Trophoblast cell (in vitro differentiated cells and primary cell): ENCODE measurements at regions not wholly inside any gene's neighbourhood (a gene's known extent, or its start where the extent isn't known, plus 50 kb on each side); places are given as distances from the start of the nearest gene placed in this dataset.
A peak's percentile ranks its signal among the peaks of the same experiment; 100 is the strongest.

Source experiments
- DNase-seq, 2 donors: peaks; one replicate each; pipeline ENCODE4 v3.0.0-alpha.2; 2016
- H2AFZ ChIP-seq: 2 replicates; pipeline ENCODE4 v1.6.1; 2013; ENCODE audit warnings: low read length, moderate library complexity, mild to moderate bottlenecking; ENCODE audit not compliant: insufficient read depth, poor library complexity
- H2AK5ac ChIP-seq: 2 replicates; pipeline ENCODE4 v1.6.1; 2013; ENCODE audit warnings: mild to moderate bottlenecking, low read length
- H2BK120ac ChIP-seq: 2 replicates; pipeline ENCODE4 v1.6.1; 2013; ENCODE audit warnings: low read length, mild to moderate bottlenecking, moderate library complexity; ENCODE audit not compliant: insufficient read depth, poor library complexity
- H2BK12ac ChIP-seq: 2 replicates; pipeline ENCODE4 v1.6.1; 2013; ENCODE audit warnings: mild to moderate bottlenecking, low read length, moderate library complexity
- H2BK5ac ChIP-seq: 2 replicates; pipeline ENCODE4 v1.6.1; 2013; ENCODE audit warnings: low read length, low read depth, moderate library complexity, mild to moderate bottlenecking; ENCODE audit not compliant: poor library complexity
- H3K14ac ChIP-seq: 2 replicates; pipeline ENCODE4 v1.6.1; 2013; ENCODE audit warnings: mild to moderate bottlenecking, low read length
- H3K18ac ChIP-seq: 2 replicates; pipeline ENCODE4 v1.6.1; 2013; ENCODE audit warnings: mild to moderate bottlenecking, low read length
- H3K23ac ChIP-seq: 2 replicates; pipeline ENCODE4 v1.6.1; 2013; ENCODE audit warnings: low read length
- H3K27ac ChIP-seq: 2 replicates; pipeline ENCODE4 v1.5.1; 2013; ENCODE audit warnings: low read depth, mild to moderate bottlenecking, inconsistent platforms, low read length, moderate library complexity
- H3K27me3 ChIP-seq: 2 replicates; pipeline ENCODE4 v1.6.1; 2013; ENCODE audit warnings: inconsistent platforms, mild to moderate bottlenecking, low read length, moderate library complexity; ENCODE audit not compliant: insufficient read depth
- H3K36me3 ChIP-seq, 2 experiments: 1 replicate in 1 of 2; 2 replicates in 1 of 2; pipeline ENCODE4 v1.6.1; 2013; ENCODE audit warnings: low read length in 2 of 2, mild to moderate bottlenecking in 2 of 2, moderate library complexity in 1 of 2; ENCODE audit not compliant: insufficient read depth in 2 of 2, control insufficient read depth in 1 of 2
- H3K4ac ChIP-seq: 2 replicates; pipeline ENCODE4 v1.6.1; 2013; ENCODE audit warnings: low read depth, mild to moderate bottlenecking, low read length, moderate library complexity
- H3K4me1 ChIP-seq, 2 experiments: 1 replicate in 1 of 2; 2 replicates in 1 of 2; pipeline ENCODE4 v1.6.1; 2013; ENCODE audit warnings: low read length in 2 of 2, mild to moderate bottlenecking in 2 of 2, moderate library complexity in 1 of 2; ENCODE audit not compliant: insufficient read depth in 2 of 2, control insufficient read depth in 1 of 2
- H3K4me2 ChIP-seq: 2 replicates; pipeline ENCODE4 v1.6.1; 2013; ENCODE audit warnings: inconsistent platforms, mild to moderate bottlenecking, low read length, moderate library complexity
- H3K4me3 ChIP-seq: 2 replicates; pipeline ENCODE4 v1.5.1; 2013; ENCODE audit warnings: mild to moderate bottlenecking, low read depth, low read length, inconsistent platforms
- H3K79me1 ChIP-seq: one replicate; pipeline ENCODE4 v1.6.1; 2013; ENCODE audit warnings: low read length
- H3K79me2 ChIP-seq: 2 replicates; pipeline ENCODE4 v1.6.1; 2013; ENCODE audit warnings: low read length, mild to moderate bottlenecking; ENCODE audit not compliant: control insufficient read depth, insufficient read depth, poor library complexity
- H3K9ac ChIP-seq: 2 replicates; pipeline ENCODE4 v1.6.1; 2013; ENCODE audit warnings: mild to moderate bottlenecking, low read length
- H3K9me3 ChIP-seq: 2 replicates; pipeline ENCODE4 v1.6.1; 2013; ENCODE audit warnings: low read depth, mild to moderate bottlenecking, control low read depth, inconsistent platforms, low read length; ENCODE audit not compliant: insufficient read depth
- H4K12ac ChIP-seq: 2 replicates; pipeline ENCODE4 v1.6.1; 2013; ENCODE audit warnings: low read depth, mild to moderate bottlenecking, low read length, moderate library complexity
- H4K8ac ChIP-seq: 2 replicates; pipeline ENCODE4 v1.6.1; 2013; ENCODE audit warnings: low read depth, mild to moderate bottlenecking, low read length, moderate library complexity
- H4K91ac ChIP-seq: one replicate; pipeline ENCODE4 v1.6.1; 2013; ENCODE audit warnings: low read depth, mild to moderate bottlenecking, low read length, moderate library complexity
- WGBS: extraction: QIAGEN DNeasy Blood & Tissue Kit; methylation state at CpG from one replicate; pipeline ENCODE4 v1.1.7; 2013; ENCODE audit warnings: missing lambda C conversion rate; ENCODE audit not compliant: insufficient read length, insufficient coverage; ENCODE audit errors: extremely low coverage; 5-methylcytosine and 5-hydroxymethylcytosine counted together

DNA sequence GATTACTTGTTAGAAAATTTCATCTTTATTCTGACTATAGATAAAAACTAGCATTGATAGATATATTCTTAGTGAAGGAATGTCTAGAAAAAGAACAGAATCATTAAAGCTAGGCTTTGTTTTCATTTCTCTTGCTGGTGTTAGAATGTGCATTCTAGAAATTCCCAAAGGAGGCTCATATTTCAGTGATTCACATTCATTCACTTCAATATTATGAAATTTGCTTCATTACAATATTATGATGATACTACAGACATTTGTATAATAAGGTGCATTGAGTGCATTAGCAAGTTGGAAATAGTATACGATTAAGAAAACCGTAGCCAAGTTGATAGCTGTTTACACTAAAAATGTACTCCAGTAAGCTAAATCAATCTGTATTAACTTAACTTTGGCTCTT, 70.7 kb upstream of the MYCBP2 start:
- H4K8ac ChIP-seq, result no peak overlapping the region
- H3K18ac ChIP-seq, result no peak overlapping the region
- no peak overlapping the region for H3K23ac ChIP-seq
- no peaks in the 10 kb centered on the region for H3K79me1 ChIP-seq
- no peaks in the 10 kb centered on the region for H3K27me3 ChIP-seq
- no peak overlapping the region for H4K91ac ChIP-seq
- H3K79me2 ChIP-seq, result no peaks in the 10 kb centered on the region
- no peak for DNase-seq
- no peak overlapping the region for H3K27ac ChIP-seq
- no peak overlapping the region for H3K4ac ChIP-seq
- no peak overlapping the region for H2BK12ac ChIP-seq
- H2BK120ac ChIP-seq, result no peak overlapping the region
- no peak overlapping the region for H3K4me2 ChIP-seq
- no peak overlapping the region for H3K4me3 ChIP-seq
- H3K9me3 ChIP-seq, result no peaks in the 10 kb centered on the region
- H3K9ac ChIP-seq, result no peak overlapping the region
- H3K14ac ChIP-seq, result no peak overlapping the region
- no CpG with 5 or more reads among the region's 2 CpGs for WGBS
- H2AFZ ChIP-seq, result no peak overlapping the region
- H2AK5ac ChIP-seq, result no peak overlapping the region
- no peaks in the 10 kb centered on the region for H3K4me1 ChIP-seq
- H4K12ac ChIP-seq, result no peak overlapping the region
- H2BK5ac ChIP-seq, result no peak overlapping the region
- no peaks in the 10 kb centered on the region for H3K36me3 ChIP-seq

DNA sequence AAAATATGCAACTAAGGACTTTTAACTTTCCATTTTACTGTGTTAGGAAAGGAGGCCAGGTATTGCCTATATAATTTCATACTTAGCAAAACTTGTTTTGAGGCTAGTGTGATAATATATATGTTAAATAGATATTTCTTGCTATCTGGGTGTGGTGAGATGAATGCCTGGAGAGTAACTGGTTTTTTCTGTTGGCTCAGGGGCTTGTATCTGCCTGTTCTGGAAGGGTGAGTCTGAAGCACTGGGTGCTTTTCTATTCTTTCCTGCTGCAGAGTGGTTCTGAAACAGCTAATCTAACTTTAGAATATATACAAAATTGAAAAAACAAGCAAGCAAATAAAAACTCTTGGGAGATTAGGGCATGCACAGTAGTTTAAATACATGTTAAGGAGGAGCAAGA, 64.6 kb upstream of the MYCBP2 start:
- Histone ChIP-seq H2AFZ (no peak overlapping the region), H2BK12ac (no peak overlapping the region), H4K91ac (no peak overlapping the region), H4K12ac (no peak overlapping the region), H3K4me2 (no peak overlapping the region), H3K27me3 (no peaks in the 10 kb centered on the region), H3K9me3 (no peaks in the 10 kb centered on the region), H3K18ac (no peak overlapping the region), H3K14ac (no peak overlapping the region), H2BK120ac (no peak overlapping the region), H4K8ac (no peak overlapping the region), H3K4ac (no peak overlapping the region), H3K27ac (no peak overlapping the region), H3K4me3 (no peak overlapping the region), H3K79me1 (no peaks in the 10 kb centered on the region), H3K79me2 (no peaks in the 10 kb centered on the region), H3K36me3 (no peaks in the 10 kb centered on the region), H3K9ac (no peak overlapping the region), H2AK5ac (no peak overlapping the region), H3K23ac (no peak overlapping the region), H2BK5ac (no peak overlapping the region), H3K4me1 (no peaks in the 10 kb centered on the region)
- DNase-seq, result no peak

DNA sequence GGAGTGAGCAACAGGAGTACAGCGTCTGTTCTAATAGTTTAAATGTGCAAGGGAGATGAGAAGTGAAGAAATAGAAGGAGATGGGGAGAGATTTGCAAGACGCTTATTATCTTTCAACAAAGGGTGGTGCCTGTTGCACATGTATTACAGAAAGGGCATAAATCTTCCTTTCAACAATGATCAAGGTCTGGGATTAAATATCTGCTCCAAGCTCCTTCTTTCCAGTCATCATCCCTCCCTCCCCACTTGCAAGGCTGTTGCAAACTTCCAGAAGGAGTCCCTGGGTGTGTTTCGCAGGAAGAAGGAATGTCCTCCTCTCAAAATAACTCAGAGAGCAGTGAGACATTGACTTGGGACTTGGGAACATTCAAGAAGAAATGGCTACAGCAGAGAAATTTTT, 63.5 kb upstream of the MYCBP2 start:
- Histone ChIP-seq H3K27ac (no peak overlapping the region), H2AK5ac (no peak overlapping the region), H3K4me2 (no peak overlapping the region), H2BK12ac (no peak overlapping the region), H3K36me3 (no peaks in the 10 kb centered on the region), H4K12ac (no peak overlapping the region), H3K4me1 (no peaks in the 10 kb centered on the region), H3K18ac (no peak overlapping the region), H3K4me3 (no peak overlapping the region), H3K9ac (no peak overlapping the region), H3K23ac (no peak overlapping the region), H3K9me3 (no peaks in the 10 kb centered on the region), H4K8ac (no peak overlapping the region), H3K4ac (no peak overlapping the region), H2AFZ (no peak overlapping the region), H2BK120ac (no peak overlapping the region), H4K91ac (no peak overlapping the region), H3K79me2 (no peaks in the 10 kb centered on the region), H2BK5ac (no peak overlapping the region), H3K79me1 (no peaks in the 10 kb centered on the region), H3K27me3 (no peaks in the 10 kb centered on the region), H3K14ac (no peak overlapping the region)
- DNase-seq, result no peak
- WGBS, result no CpG with 5 or more reads among the region's 3 CpGs

DNA sequence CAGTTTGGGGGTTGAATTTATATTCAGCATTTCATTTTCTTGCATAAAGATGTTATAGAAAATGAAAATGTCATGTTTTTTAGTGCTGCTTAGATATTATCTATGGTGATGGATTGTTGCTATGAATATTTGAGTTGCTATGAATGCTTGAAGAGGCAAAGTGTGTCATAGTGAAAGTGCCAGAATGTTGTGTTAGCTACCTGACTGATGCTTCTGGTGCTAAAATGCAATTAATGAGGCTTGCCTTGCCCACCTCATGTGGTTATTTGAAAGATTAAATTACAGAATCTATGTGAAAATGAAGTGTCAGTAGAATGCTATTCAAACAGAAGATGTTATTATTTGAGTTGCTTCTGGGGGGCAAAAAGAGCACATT, 62.7 kb upstream of the MYCBP2 start:
- no peak overlapping the region for H3K4me3 ChIP-seq
- H3K27ac ChIP-seq, result no peak overlapping the region
- H3K9ac ChIP-seq, result no peak overlapping the region
- no peak overlapping the region for H3K18ac ChIP-seq
- H3K79me1 ChIP-seq, result no peaks in the 10 kb centered on the region
- no peak overlapping the region for H3K4ac ChIP-seq
- no peak overlapping the region for H2BK5ac ChIP-seq
- H4K91ac ChIP-seq, result no peak overlapping the region
- H3K27me3 ChIP-seq, result no peaks in the 10 kb centered on the region
- no peaks in the 10 kb centered on the region for H3K79me2 ChIP-seq
- DNase-seq, result peak in 1 of 2 donors; percentile 28
- H4K8ac ChIP-seq, result no peak overlapping the region
- no peaks in the 10 kb centered on the region for H3K9me3 ChIP-seq
- no peaks in the 10 kb centered on the region for H3K4me1 ChIP-seq
- no peak overlapping the region for H3K23ac ChIP-seq
- no peak overlapping the region for H4K12ac ChIP-seq
- no peak overlapping the region for H2AK5ac ChIP-seq
- no peak overlapping the region for H2BK120ac ChIP-seq
- no peaks in the 10 kb centered on the region for H3K36me3 ChIP-seq
- H3K14ac ChIP-seq, result no peak overlapping the region
- no peak overlapping the region for H3K4me2 ChIP-seq
- no peak overlapping the region for H2AFZ ChIP-seq
- no peak overlapping the region for H2BK12ac ChIP-seq
